MM.1S (cell line): ENCODE measurements at regions not wholly inside any gene's neighbourhood (a gene's known extent, or its start where the extent isn't known, plus 50 kb on each side); places are given as distances from the start of the nearest gene placed in this dataset.

Source experiments
- CTCF ChIP-seq: fragments of 300-600 bp; sonication (generic); IDR thresholded peaks from 2 replicates; pipeline ENCODE4 v1.5.1; 2016; ENCODE audit warnings: antibody characterized with exemption, low read length, mixed read lengths
- EZH2 ChIP-seq: fragments of 300-600 bp; sonication (generic); optimal IDR thresholded peaks from 2 replicates; pipeline ENCODE3; 2017; ENCODE audit warnings: low read depth, mild to moderate bottlenecking, antibody characterized with exemption, low read length, mixed read lengths
- EZH2phosphoT487 ChIP-seq: fragments of 300-600 bp; sonication (generic); IDR thresholded peaks from 2 replicates; pipeline ENCODE4 v1.6.1; 2018; ENCODE audit warnings: antibody characterized with exemption, low read length

- no peak for TF ChIP-seq CTCF
- no peak for TF ChIP-seq EZH2
- TF ChIP-seq EZH2phosphoT487, result no peak
Measured at GRCh38 chr2:133837441-133838094, 269.3 kb upstream of the NCKAP5 start.
